Mesenchymal stem cell (in vitro differentiated cells and primary cell): ENCODE measurements at regions not wholly inside any gene's neighbourhood (a gene's known extent, or its start where the extent isn't known, plus 50 kb on each side); places are given as distances from the start of the nearest gene placed in this dataset.

Experiments
- DNase-seq: peaks from one replicate; pipeline ENCODE4 v3.0.0-alpha.2; 2013
- H2AFZ ChIP-seq: one replicate; pipeline ENCODE4 v1.6.1; 2013; ENCODE audit warnings: low read depth, mild to moderate bottlenecking, control low read depth, inconsistent platforms, low read length, moderate library complexity
- H2AK5ac ChIP-seq: 2 replicates; pipeline ENCODE4 v1.6.1; 2013; ENCODE audit warnings: low read length, moderate library complexity, mild to moderate bottlenecking, inconsistent platforms; ENCODE audit not compliant: severe bottlenecking
- H2BK120ac ChIP-seq: one replicate; pipeline ENCODE4 v1.6.1; 2013; ENCODE audit warnings: low read depth, mild to moderate bottlenecking, inconsistent platforms, low read length, moderate library complexity
- H2BK12ac ChIP-seq, 2 experiments: one replicate each; pipeline ENCODE4 v1.6.1; 2013; ENCODE audit warnings: inconsistent platforms in 2 of 2, low read length in 2 of 2, mild to moderate bottlenecking in 2 of 2, moderate library complexity in 2 of 2, control low read depth in 1 of 2
- H2BK15ac ChIP-seq: one replicate; pipeline ENCODE4 v1.6.1; 2013; ENCODE audit warnings: mild to moderate bottlenecking, low read depth, inconsistent platforms; ENCODE audit not compliant: poor library complexity, severe bottlenecking
- H2BK5ac ChIP-seq: 2 replicates; pipeline ENCODE4 v1.6.1; 2013; ENCODE audit warnings: low read depth, mild to moderate bottlenecking, low read length, control low read depth, inconsistent platforms; ENCODE audit not compliant: poor library complexity, severe bottlenecking
- H3K14ac ChIP-seq, 2 experiments: one replicate each; pipeline ENCODE4 v1.6.1; 2013; ENCODE audit warnings: inconsistent platforms in 2 of 2, low read length in 2 of 2, control low read depth in 1 of 2, mild to moderate bottlenecking in 1 of 2, moderate library complexity in 1 of 2
- H3K18ac ChIP-seq, 2 experiments: one replicate each; pipeline ENCODE4 v1.6.1; 2013; ENCODE audit warnings: inconsistent platforms in 2 of 2, low read length in 2 of 2, control low read depth in 1 of 2, low read depth in 1 of 2, mild to moderate bottlenecking in 1 of 2
- H3K23ac ChIP-seq, 2 experiments: one replicate each; pipeline ENCODE4 v1.6.1; 2013; ENCODE audit warnings: inconsistent platforms in 2 of 2, low read length in 2 of 2, mild to moderate bottlenecking in 2 of 2, moderate library complexity in 2 of 2, control low read depth in 1 of 2
- H3K27ac ChIP-seq: 2 replicates; pipeline ENCODE4 v1.5.1; 2013; ENCODE audit warnings: mild to moderate bottlenecking, moderate library complexity, low read length, control low read depth, inconsistent platforms; ENCODE audit not compliant: poor library complexity, severe bottlenecking
- H3K27me3 ChIP-seq, 2 experiments: 2 replicates each; pipeline versions ENCODE4 v1.6.1 to v1.7.0; 2013; ENCODE audit warnings: low read length in 2 of 2, mild to moderate bottlenecking in 2 of 2, moderate library complexity in 2 of 2, control low read depth in 1 of 2, inconsistent platforms in 1 of 2; ENCODE audit not compliant: control insufficient read depth in 1 of 2, insufficient read depth in 1 of 2
- H3K36me3 ChIP-seq, 2 experiments: 2 replicates each; pipeline versions ENCODE4 v1.6.1 to v1.7.0; 2013; ENCODE audit warnings: low read length in 2 of 2, control low read depth in 1 of 2, inconsistent platforms in 1 of 2, low read depth in 1 of 2, mild to moderate bottlenecking in 1 of 2; ENCODE audit not compliant: insufficient read depth in 2 of 2, control insufficient read depth in 1 of 2
- H3K4ac ChIP-seq, 2 experiments: one replicate each; pipeline ENCODE4 v1.6.1; 2013; ENCODE audit warnings: inconsistent platforms in 2 of 2, low read length in 2 of 2, mild to moderate bottlenecking in 2 of 2, moderate library complexity in 2 of 2, control low read depth in 1 of 2, low read depth in 1 of 2
- H3K4me1 ChIP-seq: 2 replicates; pipeline ENCODE4 v1.6.1; 2013; ENCODE audit warnings: low read depth, low read length, control low read depth; ENCODE audit not compliant: control insufficient read depth, insufficient read depth
- H3K4me2 ChIP-seq: 2 replicates; pipeline ENCODE4 v1.6.1; 2013; ENCODE audit warnings: low read length, mild to moderate bottlenecking, inconsistent platforms; ENCODE audit not compliant: poor library complexity, severe bottlenecking
- H3K4me3 ChIP-seq, 2 experiments: 2 replicates each; pipeline versions ENCODE4 v1.5.1 to v1.7.0; 2013; ENCODE audit warnings: low read length in 2 of 2, mild to moderate bottlenecking in 2 of 2, control low read depth in 1 of 2, low read depth in 1 of 2; ENCODE audit not compliant: insufficient read depth in 1 of 2
- H3K79me1 ChIP-seq: replicated peaks from 2 replicates; pipeline ENCODE4 v1.6.1; 2013; ENCODE audit warnings: mild to moderate bottlenecking, control low read depth, low read length, inconsistent platforms; ENCODE audit not compliant: poor library complexity, severe bottlenecking
- H3K9ac ChIP-seq: 2 replicates; pipeline ENCODE4 v1.7.0; 2013; ENCODE audit warnings: mild to moderate bottlenecking, low read length, moderate library complexity
- H3K9me3 ChIP-seq: 2 replicates; pipeline ENCODE4 v1.7.0; 2013; ENCODE audit warnings: mild to moderate bottlenecking, low read length; ENCODE audit not compliant: control insufficient read depth
- H4K8ac ChIP-seq: one replicate; pipeline ENCODE4 v1.6.1; 2013; ENCODE audit warnings: inconsistent platforms, mild to moderate bottlenecking, low read length, moderate library complexity
- H4K91ac ChIP-seq: one replicate; pipeline ENCODE4 v1.6.1; 2013; ENCODE audit warnings: mild to moderate bottlenecking, low read length, inconsistent platforms
- WGBS: methylation state at CpG from one replicate; pipeline ENCODE4 v1.1.7; 2013; ENCODE audit warnings: mixed read lengths; 5-methylcytosine and 5-hydroxymethylcytosine counted together

GRCh38 chr2:128633501-128633900 is 314.8 kb upstream of the HS6ST1 start:
- 92% methylated on average over 1 of the region's 3 CpGs for WGBS
- H3K4ac ChIP-seq, result no peak overlapping the region
- peaks cover 0 to 12% of the 10 kb centered on the region in 2 experiments for H3K27me3 ChIP-seq
- H3K9ac ChIP-seq, result no peak overlapping the region
- H2AFZ ChIP-seq, result no peak overlapping the region
- H3K23ac ChIP-seq, result no peak overlapping the region
- no peaks in the 10 kb centered on the region for H3K36me3 ChIP-seq
- H3K14ac ChIP-seq, result no peak overlapping the region
- H3K4me3 ChIP-seq, result no peak overlapping the region
- H3K27ac ChIP-seq, result no peak overlapping the region
- H2BK12ac ChIP-seq, result no peak overlapping the region
- no peak overlapping the region for H2BK15ac ChIP-seq
- H3K18ac ChIP-seq, result no peak overlapping the region
- DNase-seq, result no peak
- no peaks in the 10 kb centered on the region for H3K4me1 ChIP-seq
- no peak overlapping the region for H4K8ac ChIP-seq
- H2BK120ac ChIP-seq, result no peak overlapping the region
- no peak overlapping the region for H2BK5ac ChIP-seq
- no peak overlapping the region for H3K4me2 ChIP-seq
- H2AK5ac ChIP-seq, result no peak overlapping the region
- no peaks in the 10 kb centered on the region for H3K9me3 ChIP-seq
- no peak overlapping the region for H4K91ac ChIP-seq
- no peaks in the 10 kb centered on the region for H3K79me1 ChIP-seq

GRCh38 chr2:128635361-128635900 is 316.8 kb upstream of the HS6ST1 start:
- Histone ChIP-seq H3K79me1 (no peaks in the 10 kb centered on the region), H2AK5ac (no peak overlapping the region), H3K4ac (no peak overlapping the region), H2BK120ac (no peak overlapping the region), H3K27me3 (peaks cover 0 to 7% of the 10 kb centered on the region in 2 experiments), H3K14ac (no peak overlapping the region), H3K27ac (no peak overlapping the region), H3K36me3 (no peaks in the 10 kb centered on the region), H3K4me1 (peaks cover 3% of the 10 kb centered on the region), H3K4me3 (no peak overlapping the region), H3K18ac (no peak overlapping the region), H3K9me3 (no peaks in the 10 kb centered on the region), H2BK15ac (no peak overlapping the region), H4K91ac (no peak overlapping the region), H3K9ac (no peak overlapping the region), H3K4me2 (no peak overlapping the region), H2BK5ac (no peak overlapping the region), H2BK12ac (no peak overlapping the region), H3K23ac (no peak overlapping the region), H2AFZ (no peak overlapping the region), H4K8ac (no peak overlapping the region)
- no peak for DNase-seq
- WGBS, result 80% methylated on average over 8 of the region's 8 CpGs

GRCh38 chr2:128636802-128637147 is 318.1 kb upstream of the HS6ST1 start:
- Histone ChIP-seq H3K27ac (no peak overlapping the region), H3K79me1 (no peaks in the 10 kb centered on the region), H3K4ac (no peak overlapping the region), H3K18ac (no peak overlapping the region), H2BK12ac (no peak overlapping the region), H2BK5ac (no peak overlapping the region), H4K91ac (no peak overlapping the region), H3K4me3 (no peak overlapping the region), H4K8ac (no peak overlapping the region), H2AK5ac (no peak overlapping the region), H3K14ac (no peak overlapping the region), H2BK15ac (no peak overlapping the region), H2AFZ (no peak overlapping the region), H3K27me3 (peaks cover 0 to under 1% of the 10 kb centered on the region in 2 experiments), H3K23ac (no peak overlapping the region), H3K36me3 (no peaks in the 10 kb centered on the region), H3K9me3 (no peaks in the 10 kb centered on the region), H3K4me2 (no peak overlapping the region), H3K9ac (no peak overlapping the region), H2BK120ac (no peak overlapping the region), H3K4me1 (peaks cover 3% of the 10 kb centered on the region)
- 76% methylated on average over 5 of the region's 5 CpGs for WGBS
- DNase-seq, result no peak

GRCh38 chr2:128637481-128638155 is 318.9 kb upstream of the HS6ST1 start:
- Histone ChIP-seq H3K18ac (no peak overlapping the region), H3K4me2 (no peak overlapping the region), H3K4me3 (no peak overlapping the region), H3K27me3 (no peaks in the 10 kb centered on the region), H3K9ac (no peak overlapping the region), H2BK120ac (no peak overlapping the region), H3K79me1 (no peaks in the 10 kb centered on the region), H3K23ac (no peak overlapping the region), H4K8ac (no peak overlapping the region), H3K27ac (no peak overlapping the region), H2AK5ac (no peak overlapping the region), H3K14ac (no peak overlapping the region), H3K4me1 (peaks cover 3% of the 10 kb centered on the region), H2AFZ (no peak overlapping the region), H3K36me3 (no peaks in the 10 kb centered on the region), H3K4ac (no peak overlapping the region), H2BK15ac (no peak overlapping the region), H3K9me3 (no peaks in the 10 kb centered on the region), H4K91ac (no peak overlapping the region), H2BK12ac (no peak overlapping the region), H2BK5ac (no peak overlapping the region)
- DNase-seq, result no peak
- 94% methylated on average over 7 of the region's 7 CpGs for WGBS
